SU-DHL-6 (cell line): ENCODE measurements at regions not wholly inside any gene's neighbourhood (a gene's known extent, or its start where the extent isn't known, plus 50 kb on each side); places are given as distances from the start of the nearest gene placed in this dataset.

Experiments used
- CTCF ChIP-seq: fragments of 200-600 bp; sonication (generic); IDR thresholded peaks from one replicate; pipeline ENCODE4 v1.5.1; 2017; ENCODE audit warnings: antibody characterized with exemption, mild to moderate bottlenecking, low read length, moderate library complexity; ENCODE audit not compliant: insufficient read depth, poor library complexity, severe bottlenecking
- EZH2phosphoT487 ChIP-seq: fragments of 200-600 bp; sonication (generic), shearing (Covaris generic); conservative IDR thresholded peaks from 2 replicates; pipeline ENCODE4 v1.6.1; 2018; ENCODE audit warnings: mild to moderate bottlenecking, antibody characterized with exemption, low read length, moderate library complexity, mixed read lengths

- TF ChIP-seq CTCF (no peak), EZH2phosphoT487 (no peak)
These were observed 464.7 kb upstream of the COX7C start for GRCh38 chr5:86152988-86153560.
